Kidney capillary endothelial cell (primary cell): ENCODE measurements at regions not wholly inside any gene's neighbourhood (a gene's known extent, or its start where the extent isn't known, plus 50 kb on each side); places are given as distances from the start of the nearest gene placed in this dataset.

Experiments
- DNase-seq: peaks from one replicate; pipeline ENCODE4 v3.0.0-alpha.2; 2018; ENCODE audit warnings: low spot score

DNA sequence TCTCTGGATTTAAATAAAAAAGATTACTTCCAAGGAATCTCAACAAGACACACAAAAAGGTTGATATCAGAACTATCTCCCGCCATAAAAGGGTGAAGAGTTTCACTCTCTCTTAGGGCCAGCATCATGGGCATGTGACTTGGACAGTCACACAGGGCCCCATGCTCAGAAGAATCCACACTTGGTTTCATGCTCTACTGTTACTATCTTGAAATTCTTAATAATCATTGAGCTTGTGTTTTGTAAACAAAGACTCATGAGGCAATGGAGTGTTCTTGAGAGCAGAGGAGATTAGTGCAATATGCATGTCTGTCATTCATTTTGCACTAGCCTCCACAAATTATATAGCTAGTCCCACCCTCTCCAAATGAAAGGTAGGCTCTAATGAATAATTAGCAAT, 58.4 kb downstream of the HMHB1 start:
- DNase-seq: no peak

DNA sequence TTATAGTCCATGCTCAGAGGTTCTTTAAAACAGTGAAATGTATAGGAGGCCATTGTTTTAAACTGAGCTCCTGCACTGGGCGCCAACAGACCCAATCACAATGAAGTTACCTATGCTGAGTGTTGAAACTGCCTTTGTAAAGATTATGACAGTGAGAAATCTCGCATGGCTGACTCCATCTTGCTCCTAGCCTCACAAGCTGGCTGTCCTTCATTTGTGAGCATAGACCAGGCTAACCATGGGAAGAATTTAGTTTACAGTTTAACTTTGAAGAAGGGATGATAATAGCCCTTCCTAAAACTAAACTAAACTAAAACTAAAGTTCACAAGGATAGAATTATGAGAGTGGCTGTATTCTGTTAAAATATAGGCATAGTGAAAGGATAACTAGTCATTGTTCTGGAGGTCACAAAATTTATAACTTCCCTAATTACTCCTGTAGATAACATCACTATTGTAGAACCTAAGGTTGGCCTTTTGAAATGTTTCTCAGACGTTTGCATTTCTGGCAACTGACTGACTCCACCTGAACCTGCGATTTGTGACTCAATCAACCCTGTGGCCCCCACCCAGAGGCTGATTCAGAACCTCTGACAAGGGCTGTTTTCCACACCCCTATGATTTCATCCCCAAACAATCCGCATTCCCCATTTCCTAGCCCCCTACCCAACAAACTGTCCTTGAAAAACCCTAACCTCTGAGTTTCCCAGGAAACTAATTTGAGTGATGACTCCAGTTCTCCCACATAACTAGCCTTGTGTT, 59.1 kb downstream of the HMHB1 start:
- no peak for DNase-seq

DNA sequence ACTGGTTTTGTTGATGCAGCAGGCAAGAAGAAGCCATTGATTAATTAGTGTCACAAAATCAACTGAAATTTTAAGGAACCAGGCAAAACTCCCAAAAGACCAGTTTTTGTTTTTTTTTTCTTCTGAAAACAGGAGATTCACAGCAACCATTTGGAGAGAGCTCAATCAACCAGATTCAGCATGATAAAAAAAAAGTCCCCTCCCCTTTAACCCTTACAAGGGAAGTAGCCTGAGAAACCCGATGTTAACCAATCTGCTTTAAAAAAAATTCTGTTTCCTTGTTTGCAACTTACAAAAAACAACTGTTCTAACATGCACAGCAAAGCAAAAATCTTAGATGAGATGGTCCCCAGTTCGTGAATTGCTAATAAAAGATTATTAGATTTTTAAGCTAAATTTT, 59.7 kb downstream of the HMHB1 start:
- no peak for DNase-seq

- no peak for DNase-seq
Measured at GRCh38 chr5:143874312-143874711, 62.4 kb downstream of the HMHB1 start.

DNA sequence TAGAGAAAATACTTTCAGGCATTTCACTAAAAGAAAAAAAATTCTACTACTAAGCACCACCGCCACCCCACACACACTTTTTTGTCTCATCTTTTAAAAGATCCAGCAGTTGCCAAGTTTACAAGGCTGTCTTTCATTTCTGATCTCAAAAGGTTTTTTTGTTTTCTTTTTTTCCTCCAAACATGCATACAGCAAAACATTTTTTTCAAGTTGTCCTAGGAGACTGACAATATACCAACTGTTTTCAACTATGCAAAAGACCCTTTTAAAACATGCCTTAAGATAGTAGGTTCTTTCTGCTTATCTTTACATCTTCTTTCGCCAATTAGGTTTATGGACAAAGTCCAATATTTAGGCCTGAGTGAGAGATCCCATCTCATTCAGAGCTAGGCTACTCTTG, 65.2 kb downstream of the HMHB1 start:
- no peak for DNase-seq

DNA sequence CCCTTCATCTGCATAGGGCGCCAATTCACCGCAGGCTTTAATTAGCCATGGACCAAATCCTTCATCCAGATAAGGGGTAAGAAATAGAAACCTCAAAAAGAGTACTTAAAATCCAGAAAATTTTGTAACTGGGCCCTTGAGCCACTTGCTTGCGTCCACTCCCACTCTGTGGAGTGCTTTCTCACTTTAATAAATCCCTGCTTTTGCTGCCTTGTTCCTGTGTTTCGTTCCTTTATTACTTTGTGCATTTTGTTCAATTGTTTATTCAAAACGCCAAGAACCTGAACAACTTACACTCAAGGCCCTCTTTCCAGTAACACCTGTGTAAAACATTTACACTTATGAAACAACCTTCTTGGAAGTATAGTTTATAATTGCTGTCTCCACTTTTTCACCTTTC, 66.5 kb downstream of the HMHB1 start:
- DNase-seq: no peak

DNA sequence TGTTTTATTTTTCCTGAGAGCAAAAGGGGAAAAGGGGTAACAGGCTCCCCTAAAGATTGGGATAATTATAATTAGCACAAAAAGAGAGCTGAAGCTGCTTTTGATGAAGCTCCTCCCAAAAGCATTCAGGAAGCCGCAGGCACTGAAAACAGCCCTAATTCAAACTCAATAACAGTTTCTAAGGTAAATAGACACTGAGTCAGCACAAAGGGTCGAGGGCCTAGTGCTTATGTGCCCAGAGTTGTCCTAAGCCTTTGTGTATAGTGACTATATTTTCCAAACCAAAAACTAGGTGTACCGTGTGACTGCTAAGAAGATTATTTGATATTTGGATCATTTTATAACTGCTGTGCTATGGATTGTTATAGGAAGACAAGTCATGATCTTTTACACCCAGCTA, 67.7 kb downstream of the HMHB1 start:
- DNase-seq: no peak

DNA sequence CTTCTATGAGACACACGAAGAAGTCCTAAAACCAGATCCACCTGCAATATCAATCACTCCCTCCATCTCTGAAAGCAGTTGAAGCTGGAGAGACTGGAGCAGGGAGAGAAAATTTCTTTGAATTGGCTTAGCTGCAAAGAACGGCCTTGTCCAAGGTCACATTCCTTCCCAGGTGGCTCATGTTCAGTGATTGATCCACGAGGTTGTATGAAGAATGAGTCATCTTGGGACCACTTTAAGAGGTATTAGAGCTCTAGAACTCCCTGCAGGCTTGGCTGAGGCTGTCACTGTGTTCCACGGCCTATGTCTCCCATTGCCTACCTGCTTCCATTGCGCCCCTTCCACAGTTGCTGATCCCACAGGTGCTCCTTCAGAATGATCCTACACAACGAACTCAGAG, 68.2 kb downstream of the HMHB1 start:
- no peak for DNase-seq

GRCh38 chr5:143882520-143882919, 70.6 kb downstream of the HMHB1 start:
- no peak for DNase-seq

GRCh38 chr5:143886096-143886495, 74.1 kb downstream of the HMHB1 start:
- DNase-seq: no peak

- DNase-seq: no peak
Measured at GRCh38 chr5:143886651-143887638, 75.0 kb downstream of the HMHB1 start.

GRCh38 chr5:143887903-143888665, 76.1 kb downstream of the HMHB1 start:
- DNase-seq: no peak

DNA sequence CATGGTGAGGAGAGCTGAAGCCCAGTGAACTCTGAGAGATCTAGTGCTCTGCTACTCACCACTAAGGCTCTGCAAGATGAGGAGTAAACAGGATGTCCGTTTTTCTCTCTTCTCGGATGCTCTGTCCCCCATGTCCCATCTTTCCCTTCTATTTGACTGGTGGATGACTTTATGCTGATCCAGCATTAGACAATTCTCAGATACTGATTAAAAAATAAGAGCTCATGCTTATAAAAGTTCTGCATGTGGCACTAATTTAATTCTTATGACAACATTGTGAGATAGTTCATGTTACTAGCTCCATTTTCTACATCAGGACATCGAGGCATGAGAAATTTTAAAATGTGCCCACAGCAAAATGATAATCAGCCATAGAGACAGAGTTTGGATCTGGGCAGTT, 77.0 kb downstream of the HMHB1 start:
- no peak for DNase-seq

DNA sequence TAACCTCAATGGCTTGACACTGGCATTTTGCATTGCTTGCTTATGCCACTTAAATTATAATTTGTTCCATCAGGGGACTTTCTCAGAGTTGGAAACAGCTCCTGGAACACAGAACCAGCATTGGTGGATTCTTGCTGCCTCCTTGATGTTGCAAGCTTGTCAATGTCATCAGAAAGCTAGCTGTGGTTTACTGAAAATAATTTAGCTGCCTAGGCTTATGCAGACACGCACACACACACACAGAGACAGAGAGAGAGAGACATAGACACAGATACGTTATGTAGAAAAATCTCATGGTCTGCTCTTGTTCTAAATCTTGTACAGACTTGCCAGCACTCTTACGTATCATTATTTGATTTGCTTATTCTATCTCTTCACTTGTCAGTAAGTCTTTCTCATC, 78.0 kb downstream of the HMHB1 start:
- no peak for DNase-seq

GRCh38 chr5:143890487-143890886, 78.5 kb downstream of the HMHB1 start:
- DNase-seq: no peak

DNA sequence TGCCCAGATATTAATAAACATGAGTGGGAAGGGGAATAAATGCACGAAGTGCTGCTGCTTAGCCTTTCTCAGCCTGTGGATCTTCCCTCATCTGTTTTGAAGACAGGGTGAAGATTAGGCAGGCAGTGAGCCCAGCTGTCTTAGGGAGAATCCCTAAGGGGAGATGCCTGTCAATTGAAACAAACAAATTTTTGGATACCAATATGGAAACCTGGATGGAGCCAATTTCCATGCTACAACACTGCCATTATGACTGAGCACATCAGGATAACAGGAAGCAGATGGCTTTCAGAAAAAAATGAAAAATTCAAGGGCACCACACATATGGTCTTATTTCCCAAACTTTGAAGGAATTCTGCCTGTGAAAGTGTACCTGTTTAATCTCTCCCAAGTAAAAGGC, 80.3 kb downstream of the HMHB1 start:
- no peak for DNase-seq

GRCh38 chr5:143892908-143893307, 80.9 kb downstream of the HMHB1 start:
- DNase-seq: no peak

DNA sequence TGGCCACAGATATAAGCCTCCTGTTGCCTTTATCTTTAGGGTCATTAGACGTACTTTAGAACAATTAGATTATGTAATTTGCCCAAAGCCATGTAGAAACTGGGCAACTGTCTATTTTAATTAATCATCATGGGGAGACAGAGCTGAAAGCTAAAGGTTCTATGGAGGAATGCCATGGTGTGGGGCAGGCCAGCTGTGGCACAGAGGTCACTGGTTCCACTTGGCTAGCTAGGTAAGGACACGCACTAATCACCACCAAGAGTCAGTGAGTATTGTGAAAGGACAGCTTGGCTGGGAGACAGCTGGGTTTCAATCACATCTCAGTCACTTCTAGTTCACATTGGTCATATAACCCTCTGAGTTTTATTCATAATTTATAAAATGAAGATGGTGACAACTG, 81.7 kb downstream of the HMHB1 start:
- no peak for DNase-seq

DNA sequence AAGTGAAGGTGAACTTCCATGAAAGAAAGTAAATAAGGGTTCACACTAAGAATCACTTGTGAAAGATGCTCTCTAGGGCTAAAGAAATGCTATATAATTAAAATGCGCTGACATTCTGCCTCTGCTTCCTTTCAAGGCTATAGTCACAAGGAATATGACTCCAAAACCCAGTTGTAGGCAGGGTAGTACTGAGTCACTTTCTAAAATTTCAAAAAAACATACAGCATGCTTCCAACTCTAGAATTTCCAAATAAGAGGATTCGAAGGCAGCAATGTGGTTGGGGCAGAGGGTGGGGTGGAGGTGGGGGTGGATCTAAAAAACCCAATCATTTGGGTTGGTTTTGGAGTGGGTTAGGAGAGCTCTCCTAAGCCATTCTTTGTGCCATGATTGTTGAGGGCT, 84.6 kb downstream of the HMHB1 start:
- no peak for DNase-seq

GRCh38 chr5:143896966-143897365, 85.0 kb downstream of the HMHB1 start:
- no peak for DNase-seq

DNA sequence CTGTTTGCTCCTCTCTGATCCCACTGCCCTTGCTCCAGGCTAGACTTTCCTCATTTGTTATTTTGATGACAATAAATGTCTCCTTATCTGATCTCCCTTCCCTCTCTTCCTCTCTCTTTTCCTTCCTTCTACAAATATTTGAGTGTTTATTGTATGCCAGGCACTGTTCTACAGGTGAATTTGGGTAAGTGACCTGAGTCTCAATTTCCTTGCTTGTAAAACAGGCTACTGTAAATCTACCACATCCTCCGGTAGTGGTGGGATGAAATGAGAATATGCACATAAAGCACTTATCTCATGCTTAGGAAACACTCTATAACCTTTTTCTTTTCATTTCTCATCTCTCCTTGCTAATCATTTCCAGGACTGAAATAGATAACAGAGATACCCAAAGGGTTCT, 86.4 kb downstream of the HMHB1 start:
- no peak for DNase-seq

- DNase-seq: no peak
Measured at GRCh38 chr5:143898916-143899591, 87.1 kb downstream of the HMHB1 start.
